Naive thymus-derived CD4-positive, alpha-beta T cell (primary cell): ENCODE measurements at regions not wholly inside any gene's neighbourhood (a gene's known extent, or its start where the extent isn't known, plus 50 kb on each side); places are given as distances from the start of the nearest gene placed in this dataset.
"Not testable (repeated sequence)": the region's sequence is repeated elsewhere in the genome, so short reads cannot be mapped to it uniquely, and the experiment has no call there.

Experiments
- ATAC-seq: fragments of 150-1000 bp; cut with Tn5 transposase; 2 replicates; pipeline ENCODE4 v1.10.0; 2021; ENCODE audit warnings: mild to moderate bottlenecking, moderate library complexity
- CTCF ChIA-PET: fragments of 350-600 bp; sonication (Branson Sonifier 250); formaldehyde crosslinking; loops from one replicate; lab custom pipeline; 2021; ENCODE audit warnings: antibody characterized with exemption; lab: Charles Lee
- POLR2A ChIA-PET: fragments of 350-600 bp; sonication (Branson Sonifier 250); formaldehyde crosslinking; loops from one replicate; lab custom pipeline; 2021; ENCODE audit warnings: antibody characterized with exemption, inconsistent platforms; lab: Charles Lee
- DNase-seq, 9 donors: peaks; one replicate each; pipeline versions ENCODE4 v3.0.0 to v3.0.0-alpha.2; 2020 to 2022; ENCODE audit warnings: mixed read lengths in 1 of 9
- H3K27ac ChIP-seq: one replicate; pipeline ENCODE4 v1.7.0; 2013; ENCODE audit warnings: mild to moderate bottlenecking, low read depth, low read length, moderate library complexity
- H3K27me3 ChIP-seq, 2 donors: one replicate each; pipeline ENCODE4 v1.7.0; 2013; ENCODE audit warnings: low read length in 2 of 2, mild to moderate bottlenecking in 2 of 2, moderate library complexity in 2 of 2; ENCODE audit not compliant: control insufficient read depth in 2 of 2, insufficient read depth in 2 of 2
- H3K36me3 ChIP-seq, 3 experiments: 1 replicate in 2 of 3; 2 replicates in 1 of 3; pipeline ENCODE4 v1.7.0; 2013; ENCODE audit warnings: low read length in 3 of 3, mild to moderate bottlenecking in 3 of 3, moderate library complexity in 1 of 3; ENCODE audit not compliant: insufficient read depth in 3 of 3, control insufficient read depth in 2 of 3
- H3K4me1 ChIP-seq, 2 donors: one replicate each; pipeline ENCODE4 v1.7.0; 2013; ENCODE audit warnings: low read length in 2 of 2, mild to moderate bottlenecking in 2 of 2, moderate library complexity in 1 of 2; ENCODE audit not compliant: control insufficient read depth in 2 of 2, insufficient read depth in 2 of 2
- H3K4me3 ChIP-seq: 2 replicates; pipeline ENCODE4 v1.7.0; 2013; ENCODE audit warnings: mild to moderate bottlenecking, low read length
- H3K9me3 ChIP-seq, 3 experiments: 1 replicate in 2 of 3; 2 replicates in 1 of 3; pipeline ENCODE4 v1.7.0; 2013; ENCODE audit warnings: low read length in 3 of 3; ENCODE audit not compliant: control insufficient read depth in 2 of 3
- H3K27ac Mint-ChIP-seq, 9 donors: one replicate each; pipeline ENCODE4 v1.8.0; 2020 to 2022; ENCODE audit warnings: mixed read lengths in 9 of 9, mild to moderate bottlenecking in 8 of 9, moderate library complexity in 5 of 9, inconsistent platforms in 2 of 9
- H3K27me3 Mint-ChIP-seq, 5 donors: one replicate each; pipeline ENCODE4 v1.8.0; 2021 to 2022; ENCODE audit warnings: mixed read lengths in 5 of 5, mild to moderate bottlenecking in 1 of 5
- H3K36me3 Mint-ChIP-seq, 5 donors: one replicate each; pipeline ENCODE4 v1.8.0; 2020 to 2022; ENCODE audit warnings: mixed read lengths in 5 of 5, mild to moderate bottlenecking in 3 of 5, inconsistent platforms in 1 of 5
- H3K4me1 Mint-ChIP-seq, 7 donors: one replicate each; pipeline ENCODE4 v1.8.0; 2020 to 2022; ENCODE audit warnings: mixed read lengths in 7 of 7, mild to moderate bottlenecking in 3 of 7, inconsistent platforms in 1 of 7
- H3K4me3 Mint-ChIP-seq, 10 donors: one replicate each; pipeline ENCODE4 v1.8.0; 2020 to 2022; ENCODE audit warnings: mild to moderate bottlenecking in 10 of 10, mixed read lengths in 10 of 10, moderate library complexity in 6 of 10, inconsistent platforms in 2 of 10
- H3K9me3 Mint-ChIP-seq, 11 donors: one replicate each; pipeline ENCODE4 v1.8.0; 2020 to 2022; ENCODE audit warnings: mixed read lengths in 11 of 11, mild to moderate bottlenecking in 4 of 11, inconsistent platforms in 1 of 11, moderate library complexity in 1 of 11
- intact Hi-C, 2 donors: fragments of 100-400 bp; cut with micrococcal nuclease; formaldehyde crosslinking; loops; one replicate each; pipeline ENCODE4 v1.15.1; 2023

GRCh38 chr4:119394826-119395225, 72.9 kb upstream of the FABP2 start:
- Mint-ChIP-seq H3K9me3 (peaks cover 0 to 3% (median 0%) of the 10 kb centered on the region in 11 donors), H3K4me3 (no peak overlapping the region), H3K27me3 (no peaks in the 10 kb centered on the region), H3K36me3 (peaks cover 0 to 5% (median 0%) of the 10 kb centered on the region in 5 donors), H3K4me1 (no peaks in the 10 kb centered on the region), H3K27ac (no peak overlapping the region)
- POLR2A ChIA-PET, result no interaction called here
- no peak overlapping the region for H3K4me3 ChIP-seq
- no peaks in the 10 kb centered on the region for H3K36me3 ChIP-seq
- DNase-seq (no peak), ATAC-seq (no peak)
- no peaks in the 10 kb centered on the region for H3K9me3 ChIP-seq
- H3K27me3 ChIP-seq, result no peaks in the 10 kb centered on the region
- H3K4me1 ChIP-seq, result no peaks in the 10 kb centered on the region
- no peak overlapping the region for H3K27ac ChIP-seq
- CTCF ChIA-PET, result no interaction called here
- intact Hi-C loops, result no loop called here

- H3K36me3 ChIP-seq, DNase-seq, H3K4me1 ChIP-seq, H3K27ac Mint-ChIP-seq, H3K36me3 Mint-ChIP-seq, H3K4me1 Mint-ChIP-seq, H3K27ac ChIP-seq, ATAC-seq, H3K27me3 ChIP-seq, H3K4me3 Mint-ChIP-seq, H3K27me3 Mint-ChIP-seq, H3K4me3 ChIP-seq, POLR2A ChIA-PET, H3K9me3 Mint-ChIP-seq, H3K9me3 ChIP-seq, intact Hi-C loops, CTCF ChIA-PET: not testable (repeated sequence)
These were observed 66.9 kb upstream of the FABP2 start for GRCh38 chr4:119388791-119389190.

- H3K4me3 ChIP-seq, H3K27me3 ChIP-seq, H3K27ac ChIP-seq, H3K36me3 Mint-ChIP-seq, H3K36me3 ChIP-seq, H3K9me3 Mint-ChIP-seq, H3K27me3 Mint-ChIP-seq, ATAC-seq, POLR2A ChIA-PET, H3K9me3 ChIP-seq, CTCF ChIA-PET: not testable (repeated sequence)
- peak overlapping the region; percentile 41 to 84 (median 76) for H3K27ac Mint-ChIP-seq
- peak overlapping the region; percentile 22 to 86 (median 72) for H3K4me3 Mint-ChIP-seq
- DNase-seq, result peak in 7 of 9 donors; percentile 15 to 73 (median 59)
- intact Hi-C loops, result loop anchor here (5.0 to 10.0 kb wide), 6 partner anchors 72 to 332 kb away; partner anchors contain the start of genes PDE5A (in 1 of the 2) and USP53 (in 1 of the 2)
- peaks cover 0 to 30% of the 10 kb centered on the region in 2 donors for H3K4me1 ChIP-seq
- peaks cover 22 to 65% (median 54%) of the 10 kb centered on the region in 7 donors for H3K4me1 Mint-ChIP-seq
These were observed 52.7 kb upstream of the FABP2 start for GRCh38 chr4:119374616-119375015.

GRCh38 chr4:119372316-119373062, 50.6 kb upstream of the FABP2 start:
- H3K36me3 Mint-ChIP-seq, H3K9me3 ChIP-seq, H3K36me3 ChIP-seq, H3K27me3 Mint-ChIP-seq, H3K27ac ChIP-seq, H3K9me3 Mint-ChIP-seq, ATAC-seq, H3K4me3 ChIP-seq, H3K27me3 ChIP-seq, CTCF ChIA-PET, DNase-seq: not testable (repeated sequence)
- peaks cover 22 to 74% (median 58%) of the 10 kb centered on the region in 7 donors for H3K4me1 Mint-ChIP-seq
- H3K4me1 ChIP-seq, result peaks cover 0 to 30% of the 10 kb centered on the region in 2 donors
- H3K27ac Mint-ChIP-seq, result peak overlapping the region; percentile 13 to 96 (median 83)
- POLR2A ChIA-PET, result interaction anchor here (1.4 to 1.7 kb wide), 2 partner anchors 72 to 82 kb away, joined by 6 read pairs; a partner anchor contains a TSS
- intact Hi-C loops, result loop anchor here (5.0 to 10.0 kb wide), 5 partner anchors 70 to 328 kb away; partner anchors contain the start of genes PDE5A (in 1 of the 2) and USP53 (in 1 of the 2)
- H3K4me3 Mint-ChIP-seq, result peak overlapping the region in 8 of 10 donors; percentile 24 to 63 (median 44)
